Upper lobe of right lung (tissue), 1 donor: ENCODE measurements at regions not wholly inside any gene's neighbourhood (a gene's known extent, or its start where the extent isn't known, plus 50 kb on each side); places are given as distances from the start of the nearest gene placed in this dataset.

Source experiments
- ATAC-seq: fragments of 200-7000 bp; cut with Tn5 transposase; one replicate; pipeline ENCODE4 v1.9.1; 2020; ENCODE audit warnings: mild to moderate bottlenecking, moderate library complexity
- DNase-seq: peaks from one replicate; pipeline ENCODE4 v3.0.0-alpha.2; 2020
- H3K27ac ChIP-seq: fragments of 200-600 bp; one replicate; pipeline ENCODE4 v1.8.0; 2022
- H3K27me3 ChIP-seq: fragments of 200-600 bp; one replicate; pipeline ENCODE4 v1.8.0; 2022; ENCODE audit warnings: mild to moderate bottlenecking
- H3K36me3 ChIP-seq: fragments of 200-600 bp; one replicate; pipeline ENCODE4 v1.8.0; 2022
- H3K4me1 ChIP-seq: fragments of 200-600 bp; one replicate; pipeline ENCODE4 v1.8.0; 2022
- H3K4me3 ChIP-seq: fragments of 200-600 bp; one replicate; pipeline ENCODE4 v1.8.0; 2022; ENCODE audit warnings: mild to moderate bottlenecking
- H3K9me3 ChIP-seq: fragments of 200-600 bp; one replicate; pipeline ENCODE4 v1.8.0; 2022
- CTCF ChIP-seq: fragments of 200-600 bp; IDR thresholded peaks from one replicate; pipeline ENCODE4 v1.8.0; 2022; ENCODE audit warnings: antibody characterized with exemption
- intact Hi-C: fragments of 100-400 bp; cut with DNase I; formaldehyde crosslinking; loops from one replicate; pipeline ENCODE4 v1.11.0; 2022
- donor health status: DM: no; HTN: yes; CAD: no; lungs with severe emphysema.

- no peaks in the 10 kb centered on the region for H3K27me3 ChIP-seq
- no peak overlapping the region for H3K27ac ChIP-seq
- H3K4me1 ChIP-seq, result no peaks in the 10 kb centered on the region
- no peak for DNase-seq
- no peak overlapping the region for H3K4me3 ChIP-seq
- ATAC-seq, result no peak
- no peaks in the 10 kb centered on the region for H3K36me3 ChIP-seq
- TF ChIP-seq CTCF, result no peak
- intact Hi-C loops, result no loop called here
- H3K9me3 ChIP-seq, result no peaks in the 10 kb centered on the region
These were observed 79.1 kb upstream of the SLC22A23 start for GRCh38 chr6:3535776-3536435.

GRCh38 chr6:3535033-3535775 lies 78.4 kb upstream of the SLC22A23 start:
- no peaks in the 10 kb centered on the region for H3K4me1 ChIP-seq
- no peak overlapping the region for H3K27ac ChIP-seq
- ATAC-seq (no peak), DNase-seq (no peak)
- intact Hi-C loops, result no loop called here
- H3K36me3 ChIP-seq, result no peaks in the 10 kb centered on the region
- H3K4me3 ChIP-seq, result no peak overlapping the region
- no peak for TF ChIP-seq CTCF
- no peaks in the 10 kb centered on the region for H3K27me3 ChIP-seq
- H3K9me3 ChIP-seq, result no peaks in the 10 kb centered on the region

GRCh38 chr6:3534599-3534998 lies 77.7 kb upstream of the SLC22A23 start:
- Histone ChIP-seq H3K9me3 (no peaks in the 10 kb centered on the region), H3K27ac (no peak overlapping the region), H3K4me1 (no peaks in the 10 kb centered on the region), H3K4me3 (no peak overlapping the region), H3K36me3 (no peaks in the 10 kb centered on the region), H3K27me3 (no peaks in the 10 kb centered on the region)
- no peak for TF ChIP-seq CTCF
- ATAC-seq (no peak), DNase-seq (no peak)
- intact Hi-C loops, result no loop called here

GRCh38 chr6:3533981-3534380 lies 77.1 kb upstream of the SLC22A23 start:
- ATAC-seq, result no peak
- no peaks in the 10 kb centered on the region for H3K4me1 ChIP-seq
- H3K9me3 ChIP-seq, result no peaks in the 10 kb centered on the region
- H3K4me3 ChIP-seq, result no peak overlapping the region
- H3K36me3 ChIP-seq, result no peaks in the 10 kb centered on the region
- no peaks in the 10 kb centered on the region for H3K27me3 ChIP-seq
- no peak overlapping the region for H3K27ac ChIP-seq
- no peak for DNase-seq
- TF ChIP-seq CTCF, result no peak
- intact Hi-C loops, result no loop called here

GRCh38 chr6:3532296-3532916 lies 75.6 kb upstream of the SLC22A23 start:
- no peak for TF ChIP-seq CTCF
- no peak for ATAC-seq
- Histone ChIP-seq H3K27ac (no peak overlapping the region), H3K36me3 (no peaks in the 10 kb centered on the region), H3K27me3 (no peaks in the 10 kb centered on the region), H3K4me3 (no peak overlapping the region), H3K4me1 (no peaks in the 10 kb centered on the region), H3K9me3 (no peaks in the 10 kb centered on the region)
- no peak for DNase-seq
- intact Hi-C loops, result no loop called here
